ENCODE measurements at regions not wholly inside any gene's neighbourhood (a gene's known extent, or its start where the extent isn't known, plus 50 kb on each side); places are given as distances from the start of the nearest gene placed in this dataset.

DNA sequence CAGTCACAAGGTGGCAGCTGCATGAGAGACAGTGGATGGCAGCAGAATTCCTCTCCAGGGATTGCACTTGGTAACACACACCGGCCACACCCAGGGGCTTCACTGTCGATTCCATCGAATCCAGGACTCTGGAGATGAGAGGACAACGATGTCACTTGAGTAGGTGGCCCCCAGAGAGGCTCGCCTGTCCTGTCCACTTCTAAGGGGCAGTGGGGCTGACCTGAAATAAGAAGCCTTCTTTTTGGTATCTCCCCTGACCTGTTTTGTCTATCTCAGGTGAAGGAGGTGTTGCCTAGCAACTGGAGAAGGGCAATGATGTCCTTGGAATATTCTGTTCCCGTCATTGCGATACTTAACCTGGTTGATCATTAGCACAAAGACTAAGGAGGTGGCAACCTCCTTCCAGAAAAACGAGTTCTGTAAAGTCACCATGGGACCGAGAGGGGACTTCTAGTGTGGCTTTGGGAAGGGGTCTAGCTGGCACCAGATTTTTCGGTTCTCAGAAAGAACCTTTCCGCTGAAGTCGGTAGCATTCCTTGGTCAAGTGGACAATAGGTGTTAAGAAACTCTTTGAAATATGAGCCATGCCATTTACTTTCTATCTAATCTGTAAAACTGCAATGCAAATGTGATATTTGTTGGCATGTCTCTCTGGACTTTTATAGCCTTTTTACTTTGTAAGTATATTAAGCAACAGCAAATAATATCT, 85.2 kb upstream of the TMPRSS2 start:
- Histone ChIP-seq H3K27ac (ENCODE audit: low read depth, low read length) (no peak overlapping the region), H3K9me3 (ENCODE audit: low read length) (no peaks in the 10 kb centered on the region), H3K9ac (ENCODE audit: low read length) (no peak overlapping the region), H3K27me3 (ENCODE audit: control insufficient read depth in 1 of 2, insufficient read depth in 2 of 2, low read length in 2 of 2) (no peaks in the 10 kb centered on the region), H3K4me1 (ENCODE audit: insufficient read depth, low read length) (no peaks in the 10 kb centered on the region), H3K4me3 (ENCODE audit: low read depth in 1 of 2, low read length in 2 of 2) (no peak overlapping the region), H3K36me3 (ENCODE audit: insufficient read depth, low read length) (no peaks in the 10 kb centered on the region)

DNA sequence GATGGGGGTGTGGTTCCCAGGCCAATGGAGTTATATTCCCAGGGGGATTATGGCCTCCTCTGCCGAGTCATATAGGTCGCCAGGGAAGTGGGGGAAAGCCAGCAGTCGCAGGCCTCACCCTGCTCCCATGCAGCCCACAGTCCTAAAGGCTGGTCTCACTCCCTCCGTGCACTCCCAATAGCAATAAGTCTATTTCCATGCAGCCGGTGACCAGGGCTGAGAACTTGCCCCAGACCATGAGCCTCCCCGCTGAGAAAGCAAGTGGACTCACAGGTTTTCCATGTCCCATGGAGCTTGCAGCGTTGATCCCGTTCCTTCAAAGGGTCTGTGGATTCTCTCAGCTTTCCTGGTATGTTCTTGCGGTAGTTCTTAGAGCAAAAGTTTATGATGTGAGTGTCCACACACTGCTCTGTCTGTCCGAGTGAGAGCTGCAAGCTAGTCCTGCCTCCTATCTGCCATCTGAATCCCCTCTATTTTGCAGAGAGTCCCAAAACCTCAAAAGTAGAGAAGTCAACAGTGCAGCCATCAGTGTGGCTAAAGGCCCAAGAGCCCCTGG, 81.7 kb upstream of the TMPRSS2 start:
- no peak overlapping the region for H3K9ac ChIP-seq (ENCODE audit: low read length)
- H3K27me3 ChIP-seq (ENCODE audit: control insufficient read depth in 1 of 2, insufficient read depth in 2 of 2, low read length in 2 of 2): no peaks in the 10 kb centered on the region
- no peaks in the 10 kb centered on the region for H3K4me1 ChIP-seq (ENCODE audit: insufficient read depth, low read length)
- no peaks in the 10 kb centered on the region for H3K36me3 ChIP-seq (ENCODE audit: insufficient read depth, low read length)
- no peak overlapping the region for H3K27ac ChIP-seq (ENCODE audit: low read depth, low read length)
- no peak overlapping the region for H3K4me3 ChIP-seq (ENCODE audit: low read depth in 1 of 2, low read length in 2 of 2)
- H3K9me3 ChIP-seq (ENCODE audit: low read length): no peaks in the 10 kb centered on the region

DNA sequence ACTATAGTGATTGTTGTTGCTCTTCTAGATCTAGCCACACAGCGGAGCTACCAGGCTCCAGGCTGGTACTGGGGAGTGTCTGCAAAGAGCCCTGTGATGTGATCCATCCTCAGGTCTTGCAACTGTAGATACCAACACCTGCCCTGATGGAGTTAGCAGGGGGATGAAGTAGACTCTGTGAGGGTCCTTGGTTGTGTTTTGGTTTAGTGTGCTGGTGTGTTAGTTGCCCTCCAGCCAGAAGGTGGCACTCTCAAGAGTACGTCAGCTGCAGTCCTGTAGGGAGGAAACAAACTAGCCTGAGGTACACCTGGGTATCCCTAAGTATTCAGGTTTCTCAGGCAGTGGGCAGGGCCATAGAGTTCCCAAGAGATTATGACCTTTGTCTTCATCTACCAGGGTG, 81.2 kb upstream of the TMPRSS2 start:
- Histone ChIP-seq H3K27ac (ENCODE audit: low read depth, low read length) (no peak overlapping the region), H3K27me3 (ENCODE audit: control insufficient read depth in 1 of 2, insufficient read depth in 2 of 2, low read length in 2 of 2) (no peaks in the 10 kb centered on the region), H3K9me3 (ENCODE audit: low read length) (no peaks in the 10 kb centered on the region), H3K36me3 (ENCODE audit: insufficient read depth, low read length) (no peaks in the 10 kb centered on the region), H3K4me1 (ENCODE audit: insufficient read depth, low read length) (no peaks in the 10 kb centered on the region), H3K9ac (ENCODE audit: low read length) (no peak overlapping the region), H3K4me3 (ENCODE audit: low read depth in 1 of 2, low read length in 2 of 2) (no peak overlapping the region)

DNA sequence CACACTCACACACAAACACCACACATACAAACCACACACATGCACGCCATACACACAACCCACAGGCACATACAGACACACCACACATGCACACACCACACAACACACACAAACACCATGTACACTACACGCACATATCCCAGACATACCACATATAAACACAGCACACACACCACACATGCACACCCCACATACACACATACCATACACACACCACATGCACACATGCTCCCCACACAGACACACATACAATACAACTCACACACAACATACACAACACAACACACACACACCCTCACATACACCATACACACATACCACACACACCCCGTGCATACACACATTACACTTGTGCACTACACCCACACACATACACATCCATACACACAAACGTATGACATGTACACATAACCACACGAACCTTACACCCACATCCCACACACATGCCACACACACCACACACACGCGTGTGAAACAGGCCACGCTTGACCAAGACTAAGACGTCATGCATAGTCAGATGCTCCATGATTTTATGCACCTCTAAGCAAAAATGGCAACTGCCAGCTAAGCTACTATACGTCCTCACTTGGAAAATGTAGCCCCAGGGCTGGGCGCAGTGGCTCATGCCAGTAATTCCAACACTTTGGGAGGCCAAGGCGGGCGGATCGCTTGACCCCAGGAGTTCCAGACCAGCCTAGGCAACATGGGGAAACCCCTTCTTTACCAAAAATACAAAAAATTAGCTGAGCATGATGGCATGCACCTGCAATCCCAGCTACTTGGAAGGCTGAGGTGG, 77.4 kb upstream of the TMPRSS2 start:
- Histone ChIP-seq H3K27ac (ENCODE audit: low read depth, low read length) (no peak overlapping the region), H3K9ac (ENCODE audit: low read length) (no peak overlapping the region), H3K4me1 (ENCODE audit: insufficient read depth, low read length) (no peaks in the 10 kb centered on the region), H3K36me3 (ENCODE audit: insufficient read depth, low read length) (no peaks in the 10 kb centered on the region), H3K4me3 (ENCODE audit: low read depth in 1 of 2, low read length in 2 of 2) (no peak overlapping the region), H3K9me3 (ENCODE audit: low read length) (no peaks in the 10 kb centered on the region), H3K27me3 (ENCODE audit: control insufficient read depth in 1 of 2, insufficient read depth in 2 of 2, low read length in 2 of 2) (no peaks in the 10 kb centered on the region)

DNA sequence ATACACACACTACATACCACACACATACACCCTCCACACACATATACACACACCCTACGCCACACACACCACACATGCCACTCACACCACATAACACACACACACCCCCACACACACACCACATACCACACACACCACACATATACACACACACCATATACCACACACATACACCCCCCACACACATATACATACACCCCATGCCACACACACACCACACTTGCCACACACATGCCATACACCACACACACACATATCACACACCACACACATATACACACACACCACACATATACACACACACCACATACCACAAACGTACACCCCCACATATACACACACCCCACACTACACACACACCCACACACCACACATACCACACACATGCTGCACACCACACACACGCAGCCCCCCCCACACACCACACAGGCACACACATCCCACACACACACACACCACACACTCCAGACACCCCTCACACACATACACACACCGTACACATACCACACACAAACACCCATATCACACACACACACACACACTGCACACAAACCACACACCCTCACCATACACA, 76.7 kb upstream of the TMPRSS2 start:
- H3K36me3 ChIP-seq (ENCODE audit: insufficient read depth, low read length): no peaks in the 10 kb centered on the region
- H3K4me1 ChIP-seq (ENCODE audit: insufficient read depth, low read length): no peaks in the 10 kb centered on the region
- no peak overlapping the region for H3K9ac ChIP-seq (ENCODE audit: low read length)
- no peak overlapping the region for H3K4me3 ChIP-seq (ENCODE audit: low read depth in 1 of 2, low read length in 2 of 2)
- no peaks in the 10 kb centered on the region for H3K9me3 ChIP-seq (ENCODE audit: low read length)
- H3K27me3 ChIP-seq (ENCODE audit: control insufficient read depth in 1 of 2, insufficient read depth in 2 of 2, low read length in 2 of 2): no peaks in the 10 kb centered on the region
- H3K27ac ChIP-seq (ENCODE audit: low read depth, low read length): no peak overlapping the region

DNA sequence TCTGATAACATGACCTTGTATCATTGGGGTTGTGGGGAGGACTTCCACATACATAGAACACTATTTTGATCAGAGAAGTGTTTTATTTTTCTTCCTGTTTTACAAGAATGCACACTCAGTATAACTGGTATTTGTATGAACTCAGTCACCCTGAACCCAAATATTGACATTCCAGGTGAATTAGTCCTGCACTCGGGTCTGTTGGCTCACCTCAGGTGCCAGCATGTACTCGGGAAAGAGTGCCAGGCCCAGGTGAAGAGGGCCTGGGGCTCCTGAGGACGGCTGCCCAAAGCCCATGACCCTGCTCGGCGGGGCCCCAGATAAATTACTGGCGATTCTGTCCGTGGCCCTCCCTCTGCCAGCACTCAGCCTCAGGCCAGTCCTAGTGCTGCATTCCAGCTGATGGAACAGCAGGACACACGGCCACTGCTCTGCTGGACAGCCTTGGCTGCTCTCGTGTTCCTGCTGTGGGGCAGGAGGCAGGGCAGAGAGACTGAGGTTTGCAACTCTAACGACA, 75.4 kb upstream of the TMPRSS2 start:
- Histone ChIP-seq H3K36me3 (ENCODE audit: insufficient read depth, low read length) (no peaks in the 10 kb centered on the region), H3K9ac (ENCODE audit: low read length) (no peak overlapping the region), H3K4me3 (ENCODE audit: low read depth in 1 of 2, low read length in 2 of 2) (no peak overlapping the region), H3K27me3 (ENCODE audit: control insufficient read depth in 1 of 2, insufficient read depth in 2 of 2, low read length in 2 of 2) (no peaks in the 10 kb centered on the region), H3K4me1 (ENCODE audit: insufficient read depth, low read length) (no peaks in the 10 kb centered on the region), H3K9me3 (ENCODE audit: low read length) (peaks cover 3% of the 10 kb centered on the region), H3K27ac (ENCODE audit: low read depth, low read length) (no peak overlapping the region)

DNA sequence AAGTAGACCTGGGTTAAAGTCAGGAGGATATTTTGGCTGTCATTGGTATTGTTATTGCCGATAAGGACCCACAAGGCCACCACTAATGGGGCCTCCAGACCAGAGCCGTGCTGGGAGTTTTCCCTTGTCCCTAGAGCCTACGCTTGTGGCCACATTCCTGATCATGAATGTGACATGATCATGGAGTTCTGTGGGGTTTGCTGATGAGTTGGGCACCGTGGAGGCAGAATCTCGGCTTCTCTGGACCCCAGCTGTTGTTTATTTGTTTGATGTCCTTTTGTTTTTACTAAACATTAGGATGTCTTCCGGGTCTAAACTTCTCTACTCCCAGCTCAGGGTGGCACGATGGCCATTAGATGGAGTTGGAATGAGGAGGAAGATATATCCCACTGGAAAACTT, 74.9 kb upstream of the TMPRSS2 start:
- Histone ChIP-seq H3K9me3 (ENCODE audit: low read length) (peaks cover 5% of the 10 kb centered on the region), H3K4me3 (ENCODE audit: low read depth in 1 of 2, low read length in 2 of 2) (no peak overlapping the region), H3K27me3 (ENCODE audit: control insufficient read depth in 1 of 2, insufficient read depth in 2 of 2, low read length in 2 of 2) (no peaks in the 10 kb centered on the region), H3K27ac (ENCODE audit: low read depth, low read length) (no peak overlapping the region), H3K4me1 (ENCODE audit: insufficient read depth, low read length) (no peaks in the 10 kb centered on the region), H3K36me3 (ENCODE audit: insufficient read depth, low read length) (no peaks in the 10 kb centered on the region), H3K9ac (ENCODE audit: low read length) (no peak overlapping the region)

DNA sequence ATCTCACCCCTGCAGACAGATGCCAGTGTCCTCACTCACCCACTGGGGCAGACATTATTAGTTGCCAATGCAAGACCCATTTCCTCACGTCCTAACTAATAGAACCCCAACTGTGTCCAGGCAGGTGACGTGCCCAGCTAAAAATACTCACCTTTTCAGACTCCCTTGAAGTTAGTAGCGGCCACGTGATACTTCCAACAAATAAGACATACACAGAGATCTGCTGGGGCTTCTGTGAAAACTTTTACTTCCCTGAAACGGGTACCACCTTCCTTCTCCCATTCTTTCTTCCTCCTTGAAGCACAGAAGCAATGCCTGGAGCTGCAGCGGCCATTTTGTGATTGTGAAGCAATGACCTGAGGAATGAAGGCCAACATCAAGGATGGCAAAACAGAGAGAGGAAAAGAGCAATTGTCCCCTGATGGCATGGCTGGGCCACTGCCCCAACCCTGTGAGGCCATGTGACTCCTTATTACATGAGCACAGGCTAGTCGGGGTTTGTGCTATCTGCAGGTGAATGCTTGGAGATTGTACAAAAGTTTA, 74.4 kb upstream of the TMPRSS2 start:
- H3K9ac ChIP-seq (ENCODE audit: low read length): no peak overlapping the region
- no peaks in the 10 kb centered on the region for H3K36me3 ChIP-seq (ENCODE audit: insufficient read depth, low read length)
- H3K9me3 ChIP-seq (ENCODE audit: low read length): peaks cover 5% of the 10 kb centered on the region
- H3K27me3 ChIP-seq (ENCODE audit: control insufficient read depth in 1 of 2, insufficient read depth in 2 of 2, low read length in 2 of 2): no peaks in the 10 kb centered on the region
- H3K27ac ChIP-seq (ENCODE audit: low read depth, low read length): no peak overlapping the region
- no peaks in the 10 kb centered on the region for H3K4me1 ChIP-seq (ENCODE audit: insufficient read depth, low read length)
- no peak overlapping the region for H3K4me3 ChIP-seq (ENCODE audit: low read depth in 1 of 2, low read length in 2 of 2)

DNA sequence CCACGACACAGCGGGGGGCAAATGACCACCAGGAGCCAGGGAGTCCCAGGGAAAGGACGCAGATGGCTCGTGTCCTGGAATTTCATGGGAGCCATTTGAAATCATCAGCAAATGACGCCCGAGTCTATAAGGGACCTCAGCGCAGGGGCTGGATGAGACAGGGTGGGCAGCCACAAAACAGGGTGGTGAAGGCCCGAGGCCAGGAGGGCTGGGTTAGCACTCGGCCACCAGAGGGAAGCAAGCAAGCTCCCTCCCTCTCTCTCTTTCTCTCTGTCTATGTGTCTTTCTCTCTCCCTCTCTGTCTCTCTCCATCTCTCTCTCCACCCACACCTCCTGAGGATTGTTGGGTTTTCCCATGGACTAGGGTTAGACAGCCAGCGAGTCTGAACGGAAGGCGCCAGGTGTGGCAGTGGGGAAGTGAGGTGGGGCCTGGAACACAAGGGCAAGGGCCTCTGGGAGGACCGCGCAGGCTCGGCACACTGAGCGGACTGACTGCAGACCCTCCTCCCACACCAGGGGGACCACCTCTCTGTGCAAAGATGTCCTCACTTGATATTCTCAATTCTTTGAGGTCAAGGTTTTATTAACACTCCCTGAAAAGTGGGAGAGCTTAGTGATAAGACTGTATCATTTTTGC, 73.8 kb upstream of the TMPRSS2 start:
- Histone ChIP-seq H3K4me3 (ENCODE audit: low read depth in 1 of 2, low read length in 2 of 2) (no peak overlapping the region), H3K9me3 (ENCODE audit: low read length) (peaks cover 5% of the 10 kb centered on the region), H3K27ac (ENCODE audit: low read depth, low read length) (no peak overlapping the region), H3K4me1 (ENCODE audit: insufficient read depth, low read length) (no peaks in the 10 kb centered on the region), H3K9ac (ENCODE audit: low read length) (no peak overlapping the region), H3K36me3 (ENCODE audit: insufficient read depth, low read length) (no peaks in the 10 kb centered on the region), H3K27me3 (ENCODE audit: control insufficient read depth in 1 of 2, insufficient read depth in 2 of 2, low read length in 2 of 2) (no peaks in the 10 kb centered on the region)

DNA sequence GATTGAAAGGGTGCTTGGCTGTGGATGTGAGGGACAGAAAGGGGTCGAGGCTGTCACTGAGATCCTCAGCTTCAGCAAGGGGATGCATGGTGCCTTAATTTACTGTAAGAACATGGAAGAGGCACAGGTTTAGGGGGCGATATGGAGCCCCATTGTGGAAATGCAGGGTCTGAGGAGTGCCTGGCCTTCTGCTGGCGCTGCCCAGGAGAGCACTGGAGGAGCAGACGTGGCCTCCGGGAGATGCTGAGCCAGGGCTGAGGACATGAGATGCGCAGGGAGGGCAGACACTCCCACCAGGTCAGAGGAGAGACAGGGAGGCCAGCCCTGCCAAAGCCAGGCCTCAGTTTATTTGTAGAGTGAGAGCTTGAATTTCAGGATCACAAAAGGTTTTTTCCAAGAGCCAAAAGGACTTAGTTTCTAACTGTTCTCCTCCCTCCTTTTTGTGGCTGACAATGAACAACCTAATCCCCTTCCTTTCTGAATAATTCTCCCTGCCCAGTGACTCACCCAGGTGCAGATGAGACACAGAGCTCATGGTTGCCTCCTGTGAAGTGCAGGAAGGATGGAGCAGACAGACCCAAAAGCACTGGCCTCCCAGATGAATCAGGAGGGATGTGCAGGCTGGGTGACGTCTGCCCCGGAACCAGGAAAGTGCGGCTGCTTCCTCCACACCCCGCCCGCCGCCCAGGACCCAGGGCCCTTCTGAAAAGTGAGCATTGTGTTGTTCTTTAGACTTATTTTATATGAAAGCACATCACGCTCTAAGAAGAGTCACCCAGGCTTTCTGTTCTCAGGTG, 73.0 kb upstream of the TMPRSS2 start:
- Histone ChIP-seq H3K27me3 (ENCODE audit: control insufficient read depth in 1 of 2, insufficient read depth in 2 of 2, low read length in 2 of 2) (no peaks in the 10 kb centered on the region), H3K9ac (ENCODE audit: low read length) (no peak overlapping the region), H3K4me1 (ENCODE audit: insufficient read depth, low read length) (no peaks in the 10 kb centered on the region), H3K36me3 (ENCODE audit: insufficient read depth, low read length) (no peaks in the 10 kb centered on the region), H3K4me3 (ENCODE audit: low read depth in 1 of 2, low read length in 2 of 2) (no peak overlapping the region), H3K9me3 (ENCODE audit: low read length) (peaks cover 5% of the 10 kb centered on the region), H3K27ac (ENCODE audit: low read depth, low read length) (no peak overlapping the region)
